ENCODE measurements at regions not wholly inside any gene's neighbourhood (a gene's known extent, or its start where the extent isn't known, plus 50 kb on each side); places are given as distances from the start of the nearest gene placed in this dataset.

- no peak for TF ChIP-seq EP300 (IDR thresholded peaks at IDR 0.05)
- no peak for TF ChIP-seq CTCF (IDR thresholded peaks at IDR 0.05)
- no peak for TF ChIP-seq POLR2A (IDR thresholded peaks at IDR 0.05)
- TF ChIP-seq POLR2AphosphoS5 (IDR thresholded peaks at IDR 0.05), result no peak
Observed at GRCh38 chr11:127194521-127194920, 194.0 kb upstream of the KIRREL3 start.

All from suprapubic skin (tissue), 4 donors.